ENCODE measurements at regions not wholly inside any gene's neighbourhood (a gene's known extent, or its start where the extent isn't known, plus 50 kb on each side); places are given as distances from the start of the nearest gene placed in this dataset.

- H3K9me3 ChIP-seq: no peaks in the 10 kb centered on the region
- TF ChIP-seq CTCF (IDR thresholded peaks at IDR 0.05): no peak
- H3K27me3 ChIP-seq: no peaks in the 10 kb centered on the region
- no peak overlapping the region for H3K27ac ChIP-seq
- no peak overlapping the region for H3K4me3 ChIP-seq (ENCODE audit: low read depth in 1 of 2, low read length in 1 of 2)
- no peaks in the 10 kb centered on the region for H3K4me1 ChIP-seq (ENCODE audit: control insufficient read depth in 1 of 2, insufficient read depth in 1 of 2, low read depth in 1 of 2, low read length in 1 of 2)
- no peaks in the 10 kb centered on the region for H3K36me3 ChIP-seq
Measured at GRCh38 chr10:130623680-130624267, 487.6 kb downstream of the GLRX3 start.

- no peak for TF ChIP-seq CTCF (IDR thresholded peaks at IDR 0.05)
- no peaks in the 10 kb centered on the region for H3K27me3 ChIP-seq
- no peak overlapping the region for H3K4me3 ChIP-seq (ENCODE audit: low read depth in 1 of 2, low read length in 1 of 2)
- no peaks in the 10 kb centered on the region for H3K36me3 ChIP-seq
- H3K27ac ChIP-seq: no peak overlapping the region
- H3K4me1 ChIP-seq (ENCODE audit: control insufficient read depth in 1 of 2, insufficient read depth in 1 of 2, low read depth in 1 of 2, low read length in 1 of 2): peaks cover 0 to 6% of the 10 kb centered on the region in 2 experiments
- no peaks in the 10 kb centered on the region for H3K9me3 ChIP-seq
Measured at GRCh38 chr10:130627346-130628045, 491.3 kb downstream of the GLRX3 start.

GRCh38 chr10:130630135-130630534 is 493.9 kb downstream of the GLRX3 start:
- TF ChIP-seq CTCF (IDR thresholded peaks at IDR 0.05): no peak

GRCh38 chr10:130631142-130632096 is 495.2 kb downstream of the GLRX3 start:
- Histone ChIP-seq H3K4me3 (ENCODE audit: low read depth in 1 of 2, low read length in 1 of 2) (no peak overlapping the region), H3K36me3 (no peaks in the 10 kb centered on the region), H3K27me3 (peaks cover 14% of the 10 kb centered on the region), H3K27ac (no peak overlapping the region), H3K4me1 (ENCODE audit: control insufficient read depth in 1 of 2, insufficient read depth in 1 of 2, low read depth in 1 of 2, low read length in 1 of 2) (peaks cover 0 to 6% of the 10 kb centered on the region in 2 experiments), H3K9me3 (no peaks in the 10 kb centered on the region)
- TF ChIP-seq CTCF (IDR thresholded peaks at IDR 0.05): no peak

More at GRCh38 chr10:130630135-130630534, 493.9 kb downstream of the GLRX3 start:
- Histone ChIP-seq H3K36me3 (no peaks in the 10 kb centered on the region), H3K27me3 (peaks cover 1% of the 10 kb centered on the region), H3K4me1 (ENCODE audit: control insufficient read depth in 1 of 2, insufficient read depth in 1 of 2, low read depth in 1 of 2, low read length in 1 of 2) (peaks cover 0 to 6% of the 10 kb centered on the region in 2 experiments), H3K9me3 (no peaks in the 10 kb centered on the region), H3K27ac (no peak overlapping the region), H3K4me3 (ENCODE audit: low read depth in 1 of 2, low read length in 1 of 2) (no peak overlapping the region)

GRCh38 chr10:130634816-130635215 is 498.6 kb downstream of the GLRX3 start:
- H3K9me3 ChIP-seq: no peaks in the 10 kb centered on the region
- H3K4me3 ChIP-seq (ENCODE audit: low read depth in 1 of 2, low read length in 1 of 2): no peak overlapping the region
- no peaks in the 10 kb centered on the region for H3K36me3 ChIP-seq
- H3K4me1 ChIP-seq (ENCODE audit: control insufficient read depth in 1 of 2, insufficient read depth in 1 of 2, low read depth in 1 of 2, low read length in 1 of 2): peaks cover 0 to 6% of the 10 kb centered on the region in 2 experiments
- H3K27ac ChIP-seq: no peak overlapping the region
- peaks cover 23% of the 10 kb centered on the region for H3K27me3 ChIP-seq
- TF ChIP-seq CTCF (IDR thresholded peaks at IDR 0.05): no peak
